ENCODE measurements at regions not wholly inside any gene's neighbourhood (a gene's known extent, or its start where the extent isn't known, plus 50 kb on each side); places are given as distances from the start of the nearest gene placed in this dataset.

DNA sequence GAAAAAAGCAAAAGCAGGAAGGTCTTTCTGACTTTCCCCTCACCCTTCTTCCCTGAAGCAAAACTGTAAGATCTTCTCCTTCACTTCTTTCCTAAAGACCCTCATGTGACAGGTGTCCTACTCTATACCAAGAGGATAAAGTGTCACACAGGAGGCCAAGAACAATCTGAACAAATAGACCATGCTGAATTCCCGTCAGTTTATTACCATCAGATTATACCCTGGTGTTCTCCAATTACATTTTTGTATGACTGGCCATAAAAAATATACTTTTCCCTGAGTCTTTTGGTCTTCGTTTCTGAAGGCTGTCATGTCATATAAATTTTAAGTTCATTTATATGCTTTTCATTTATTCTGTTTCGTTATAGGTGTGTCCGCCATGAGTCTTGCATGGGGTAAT lies 371.4 kb upstream of the CNTN4 start:
- Histone ChIP-seq H2AFZ (ENCODE audit: low read depth, low read length) (no peak overlapping the region), H3K9me2 (ENCODE audit: insufficient read depth, low read length) (no peaks in the 10 kb centered on the region), H3K4me3 (ENCODE audit: low read length) (no peak overlapping the region), H3K9ac (ENCODE audit: low read length) (no peak overlapping the region), H3K79me2 (replicated peaks; ENCODE audit: insufficient read depth, low read length) (no peaks in the 10 kb centered on the region), H4K20me1 (ENCODE audit: insufficient read depth) (no peaks in the 10 kb centered on the region), H3K4me2 (ENCODE audit: low read length) (no peak overlapping the region), H3F3A (ENCODE audit: insufficient read depth, low read length, poor library complexity, severe bottlenecking) (no peaks in the 10 kb centered on the region), H3K9me3 (ENCODE audit: low read length) (no peaks in the 10 kb centered on the region), H3K27me3 (ENCODE audit: insufficient read depth, low read depth, low read length) (no peaks in the 10 kb centered on the region), H3K27ac (ENCODE audit: low read length) (no peak overlapping the region), H3K36me3 (ENCODE audit: insufficient read depth, low read length) (no peaks in the 10 kb centered on the region)
- TF ChIP-seq RAD21 (conservative IDR thresholded peaks at IDR 0.05) = no peak
- TF ChIP-seq, protein P1, sequence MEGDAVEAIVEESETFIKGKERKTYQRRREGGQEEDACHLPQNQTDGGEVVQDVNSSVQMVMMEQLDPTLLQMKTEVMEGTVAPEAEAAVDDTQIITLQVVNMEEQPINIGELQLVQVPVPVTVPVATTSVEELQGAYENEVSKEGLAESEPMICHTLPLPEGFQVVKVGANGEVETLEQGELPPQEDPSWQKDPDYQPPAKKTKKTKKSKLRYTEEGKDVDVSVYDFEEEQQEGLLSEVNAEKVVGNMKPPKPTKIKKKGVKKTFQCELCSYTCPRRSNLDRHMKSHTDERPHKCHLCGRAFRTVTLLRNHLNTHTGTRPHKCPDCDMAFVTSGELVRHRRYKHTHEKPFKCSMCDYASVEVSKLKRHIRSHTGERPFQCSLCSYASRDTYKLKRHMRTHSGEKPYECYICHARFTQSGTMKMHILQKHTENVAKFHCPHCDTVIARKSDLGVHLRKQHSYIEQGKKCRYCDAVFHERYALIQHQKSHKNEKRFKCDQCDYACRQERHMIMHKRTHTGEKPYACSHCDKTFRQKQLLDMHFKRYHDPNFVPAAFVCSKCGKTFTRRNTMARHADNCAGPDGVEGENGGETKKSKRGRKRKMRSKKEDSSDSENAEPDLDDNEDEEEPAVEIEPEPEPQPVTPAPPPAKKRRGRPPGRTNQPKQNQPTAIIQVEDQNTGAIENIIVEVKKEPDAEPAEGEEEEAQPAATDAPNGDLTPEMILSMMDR (IDR thresholded peaks at IDR 0.05; ENCODE audit: poor library complexity, severe bottlenecking) = no peak
- no peak for TF ChIP-seq EZH2 (IDR thresholded peaks at IDR 0.05; ENCODE audit: borderline replicate concordance, insufficient read depth, low read length, poor library complexity, severe bottlenecking)
- no peak for TF ChIP-seq POLR2AphosphoS5 (IDR thresholded peaks at IDR 0.05)
- no peak for TF ChIP-seq SMC3 (conservative IDR thresholded peaks at IDR 0.05; ENCODE audit: poor library complexity)
- TF ChIP-seq MXI1 (conservative IDR thresholded peaks at IDR 0.05; ENCODE audit: poor library complexity, severe bottlenecking) = no peak
- TF ChIP-seq, protein P2, sequence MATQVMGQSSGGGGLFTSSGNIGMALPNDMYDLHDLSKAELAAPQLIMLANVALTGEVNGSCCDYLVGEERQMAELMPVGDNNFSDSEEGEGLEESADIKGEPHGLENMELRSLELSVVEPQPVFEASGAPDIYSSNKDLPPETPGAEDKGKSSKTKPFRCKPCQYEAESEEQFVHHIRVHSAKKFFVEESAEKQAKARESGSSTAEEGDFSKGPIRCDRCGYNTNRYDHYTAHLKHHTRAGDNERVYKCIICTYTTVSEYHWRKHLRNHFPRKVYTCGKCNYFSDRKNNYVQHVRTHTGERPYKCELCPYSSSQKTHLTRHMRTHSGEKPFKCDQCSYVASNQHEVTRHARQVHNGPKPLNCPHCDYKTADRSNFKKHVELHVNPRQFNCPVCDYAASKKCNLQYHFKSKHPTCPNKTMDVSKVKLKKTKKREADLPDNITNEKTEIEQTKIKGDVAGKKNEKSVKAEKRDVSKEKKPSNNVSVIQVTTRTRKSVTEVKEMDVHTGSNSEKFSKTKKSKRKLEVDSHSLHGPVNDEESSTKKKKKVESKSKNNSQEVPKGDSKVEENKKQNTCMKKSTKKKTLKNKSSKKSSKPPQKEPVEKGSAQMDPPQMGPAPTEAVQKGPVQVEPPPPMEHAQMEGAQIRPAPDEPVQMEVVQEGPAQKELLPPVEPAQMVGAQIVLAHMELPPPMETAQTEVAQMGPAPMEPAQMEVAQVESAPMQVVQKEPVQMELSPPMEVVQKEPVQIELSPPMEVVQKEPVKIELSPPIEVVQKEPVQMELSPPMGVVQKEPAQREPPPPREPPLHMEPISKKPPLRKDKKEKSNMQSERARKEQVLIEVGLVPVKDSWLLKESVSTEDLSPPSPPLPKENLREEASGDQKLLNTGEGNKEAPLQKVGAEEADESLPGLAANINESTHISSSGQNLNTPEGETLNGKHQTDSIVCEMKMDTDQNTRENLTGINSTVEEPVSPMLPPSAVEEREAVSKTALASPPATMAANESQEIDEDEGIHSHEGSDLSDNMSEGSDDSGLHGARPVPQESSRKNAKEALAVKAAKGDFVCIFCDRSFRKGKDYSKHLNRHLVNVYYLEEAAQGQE (IDR thresholded peaks at IDR 0.05; ENCODE audit: borderline replicate concordance) = no peak
- TF ChIP-seq EP300 (conservative IDR thresholded peaks at IDR 0.05; ENCODE audit: poor library complexity, severe bottlenecking) = no peak
- TF ChIP-seq TAF1 (IDR thresholded peaks at IDR 0.05; ENCODE audit: low read depth) = no peak

DNA sequence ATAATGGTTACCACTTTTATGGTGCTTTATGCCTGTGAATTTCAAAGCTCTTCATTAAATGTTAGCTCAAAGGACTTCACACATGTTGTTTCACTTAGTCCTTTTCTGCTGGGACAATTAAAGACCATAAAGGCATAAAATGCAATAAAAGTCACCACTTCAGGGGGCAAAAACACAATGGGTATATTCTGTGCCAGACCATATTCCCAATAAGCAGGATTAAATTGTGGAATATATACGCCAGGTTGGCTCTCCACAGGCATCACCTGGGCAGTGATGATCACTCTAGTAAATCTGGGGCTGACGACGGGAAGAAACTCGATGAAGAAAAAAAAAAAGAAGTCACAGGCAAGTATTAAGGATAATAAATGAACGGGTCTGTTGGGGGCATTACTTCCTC lies 370.2 kb upstream of the CNTN4 start:
- H3F3A ChIP-seq (ENCODE audit: insufficient read depth, low read length, poor library complexity, severe bottlenecking) = no peaks in the 10 kb centered on the region
- H3K27ac ChIP-seq (ENCODE audit: low read length) = no peak overlapping the region
- no peaks in the 10 kb centered on the region for H3K9me3 ChIP-seq (ENCODE audit: low read length)
- no peak for TF ChIP-seq EP300 (conservative IDR thresholded peaks at IDR 0.05; ENCODE audit: poor library complexity, severe bottlenecking)
- TF ChIP-seq EZH2 (IDR thresholded peaks at IDR 0.05; ENCODE audit: borderline replicate concordance, insufficient read depth, low read length, poor library complexity, severe bottlenecking) = no peak
- no peak for TF ChIP-seq RAD21 (conservative IDR thresholded peaks at IDR 0.05)
- TF ChIP-seq MXI1 (conservative IDR thresholded peaks at IDR 0.05; ENCODE audit: poor library complexity, severe bottlenecking) = no peak
- no peak overlapping the region for H3K4me2 ChIP-seq (ENCODE audit: low read length)
- H3K9ac ChIP-seq (ENCODE audit: low read length) = no peak overlapping the region
- no peak overlapping the region for H2AFZ ChIP-seq (ENCODE audit: low read depth, low read length)
- H3K9me2 ChIP-seq (ENCODE audit: insufficient read depth, low read length) = no peaks in the 10 kb centered on the region
- H3K79me2 ChIP-seq (replicated peaks; ENCODE audit: insufficient read depth, low read length) = no peaks in the 10 kb centered on the region
- no peaks in the 10 kb centered on the region for H4K20me1 ChIP-seq (ENCODE audit: insufficient read depth)
- no peak overlapping the region for H3K4me3 ChIP-seq (ENCODE audit: low read length)
- H3K27me3 ChIP-seq (ENCODE audit: insufficient read depth, low read depth, low read length) = no peaks in the 10 kb centered on the region
- no peaks in the 10 kb centered on the region for H3K36me3 ChIP-seq (ENCODE audit: insufficient read depth, low read length)
